ENCODE measurements at regions not wholly inside any gene's neighbourhood (a gene's known extent, or its start where the extent isn't known, plus 50 kb on each side); places are given as distances from the start of the nearest gene placed in this dataset.

DNA sequence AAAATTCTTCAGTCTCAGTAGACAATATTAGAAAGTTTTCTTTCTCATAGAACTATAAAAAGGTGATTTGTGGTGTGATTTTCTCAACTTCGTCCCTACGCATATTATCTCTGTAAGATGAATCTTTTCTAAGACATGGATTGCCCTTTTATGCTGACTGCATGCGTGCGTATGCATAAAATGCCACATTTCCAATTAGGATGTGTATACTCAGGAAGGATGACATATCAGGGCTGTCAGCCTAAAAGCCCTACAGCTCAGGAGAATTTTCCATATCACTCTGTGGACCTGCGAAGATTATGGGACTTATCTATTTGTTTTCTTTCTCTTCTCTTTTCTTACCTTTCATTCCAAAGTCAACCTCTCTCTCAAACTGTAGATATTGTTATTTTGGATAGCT, 166.5 kb upstream of the GPC6 start (continued):
- TF ChIP-seq, protein P1, sequence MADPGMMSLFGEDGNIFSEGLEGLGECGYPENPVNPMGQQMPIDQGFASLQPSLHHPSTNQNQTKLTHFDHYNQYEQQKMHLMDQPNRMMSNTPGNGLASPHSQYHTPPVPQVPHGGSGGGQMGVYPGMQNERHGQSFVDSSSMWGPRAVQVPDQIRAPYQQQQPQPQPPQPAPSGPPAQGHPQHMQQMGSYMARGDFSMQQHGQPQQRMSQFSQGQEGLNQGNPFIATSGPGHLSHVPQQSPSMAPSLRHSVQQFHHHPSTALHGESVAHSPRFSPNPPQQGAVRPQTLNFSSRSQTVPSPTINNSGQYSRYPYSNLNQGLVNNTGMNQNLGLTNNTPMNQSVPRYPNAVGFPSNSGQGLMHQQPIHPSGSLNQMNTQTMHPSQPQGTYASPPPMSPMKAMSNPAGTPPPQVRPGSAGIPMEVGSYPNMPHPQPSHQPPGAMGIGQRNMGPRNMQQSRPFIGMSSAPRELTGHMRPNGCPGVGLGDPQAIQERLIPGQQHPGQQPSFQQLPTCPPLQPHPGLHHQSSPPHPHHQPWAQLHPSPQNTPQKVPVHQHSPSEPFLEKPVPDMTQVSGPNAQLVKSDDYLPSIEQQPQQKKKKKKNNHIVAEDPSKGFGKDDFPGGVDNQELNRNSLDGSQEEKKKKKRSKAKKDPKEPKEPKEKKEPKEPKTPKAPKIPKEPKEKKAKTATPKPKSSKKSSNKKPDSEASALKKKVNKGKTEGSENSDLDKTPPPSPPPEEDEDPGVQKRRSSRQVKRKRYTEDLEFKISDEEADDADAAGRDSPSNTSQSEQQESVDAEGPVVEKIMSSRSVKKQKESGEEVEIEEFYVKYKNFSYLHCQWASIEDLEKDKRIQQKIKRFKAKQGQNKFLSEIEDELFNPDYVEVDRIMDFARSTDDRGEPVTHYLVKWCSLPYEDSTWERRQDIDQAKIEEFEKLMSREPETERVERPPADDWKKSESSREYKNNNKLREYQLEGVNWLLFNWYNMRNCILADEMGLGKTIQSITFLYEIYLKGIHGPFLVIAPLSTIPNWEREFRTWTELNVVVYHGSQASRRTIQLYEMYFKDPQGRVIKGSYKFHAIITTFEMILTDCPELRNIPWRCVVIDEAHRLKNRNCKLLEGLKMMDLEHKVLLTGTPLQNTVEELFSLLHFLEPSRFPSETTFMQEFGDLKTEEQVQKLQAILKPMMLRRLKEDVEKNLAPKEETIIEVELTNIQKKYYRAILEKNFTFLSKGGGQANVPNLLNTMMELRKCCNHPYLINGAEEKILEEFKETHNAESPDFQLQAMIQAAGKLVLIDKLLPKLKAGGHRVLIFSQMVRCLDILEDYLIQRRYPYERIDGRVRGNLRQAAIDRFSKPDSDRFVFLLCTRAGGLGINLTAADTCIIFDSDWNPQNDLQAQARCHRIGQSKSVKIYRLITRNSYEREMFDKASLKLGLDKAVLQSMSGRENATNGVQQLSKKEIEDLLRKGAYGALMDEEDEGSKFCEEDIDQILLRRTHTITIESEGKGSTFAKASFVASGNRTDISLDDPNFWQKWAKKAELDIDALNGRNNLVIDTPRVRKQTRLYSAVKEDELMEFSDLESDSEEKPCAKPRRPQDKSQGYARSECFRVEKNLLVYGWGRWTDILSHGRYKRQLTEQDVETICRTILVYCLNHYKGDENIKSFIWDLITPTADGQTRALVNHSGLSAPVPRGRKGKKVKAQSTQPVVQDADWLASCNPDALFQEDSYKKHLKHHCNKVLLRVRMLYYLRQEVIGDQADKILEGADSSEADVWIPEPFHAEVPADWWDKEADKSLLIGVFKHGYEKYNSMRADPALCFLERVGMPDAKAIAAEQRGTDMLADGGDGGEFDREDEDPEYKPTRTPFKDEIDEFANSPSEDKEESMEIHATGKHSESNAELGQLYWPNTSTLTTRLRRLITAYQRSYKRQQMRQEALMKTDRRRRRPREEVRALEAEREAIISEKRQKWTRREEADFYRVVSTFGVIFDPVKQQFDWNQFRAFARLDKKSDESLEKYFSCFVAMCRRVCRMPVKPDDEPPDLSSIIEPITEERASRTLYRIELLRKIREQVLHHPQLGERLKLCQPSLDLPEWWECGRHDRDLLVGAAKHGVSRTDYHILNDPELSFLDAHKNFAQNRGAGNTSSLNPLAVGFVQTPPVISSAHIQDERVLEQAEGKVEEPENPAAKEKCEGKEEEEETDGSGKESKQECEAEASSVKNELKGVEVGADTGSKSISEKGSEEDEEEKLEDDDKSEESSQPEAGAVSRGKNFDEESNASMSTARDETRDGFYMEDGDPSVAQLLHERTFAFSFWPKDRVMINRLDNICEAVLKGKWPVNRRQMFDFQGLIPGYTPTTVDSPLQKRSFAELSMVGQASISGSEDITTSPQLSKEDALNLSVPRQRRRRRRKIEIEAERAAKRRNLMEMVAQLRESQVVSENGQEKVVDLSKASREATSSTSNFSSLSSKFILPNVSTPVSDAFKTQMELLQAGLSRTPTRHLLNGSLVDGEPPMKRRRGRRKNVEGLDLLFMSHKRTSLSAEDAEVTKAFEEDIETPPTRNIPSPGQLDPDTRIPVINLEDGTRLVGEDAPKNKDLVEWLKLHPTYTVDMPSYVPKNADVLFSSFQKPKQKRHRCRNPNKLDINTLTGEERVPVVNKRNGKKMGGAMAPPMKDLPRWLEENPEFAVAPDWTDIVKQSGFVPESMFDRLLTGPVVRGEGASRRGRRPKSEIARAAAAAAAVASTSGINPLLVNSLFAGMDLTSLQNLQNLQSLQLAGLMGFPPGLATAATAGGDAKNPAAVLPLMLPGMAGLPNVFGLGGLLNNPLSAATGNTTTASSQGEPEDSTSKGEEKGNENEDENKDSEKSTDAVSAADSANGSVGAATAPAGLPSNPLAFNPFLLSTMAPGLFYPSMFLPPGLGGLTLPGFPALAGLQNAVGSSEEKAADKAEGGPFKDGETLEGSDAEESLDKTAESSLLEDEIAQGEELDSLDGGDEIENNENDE (IDR thresholded peaks at IDR 0.05; ENCODE audit: insufficient replicate concordance, low read length): no peak
